Astrocyte of the spinal cord (primary cell): ENCODE measurements at regions not wholly inside any gene's neighbourhood (a gene's known extent, or its start where the extent isn't known, plus 50 kb on each side); places are given as distances from the start of the nearest gene placed in this dataset.

ENCODE experiments used
- DNase-seq: peaks from one replicate; pipeline ENCODE4 v3.0.0; 2011; ENCODE audit warnings: low read depth, low spot score
- H3K4me3 ChIP-seq: 2 replicates; pipeline ENCODE4 v1.5.1; 2011; ENCODE audit warnings: low read depth, mild to moderate bottlenecking, low read length, moderate library complexity
- in situ Hi-C: cut with HindIII; loops from 2 replicates; pipeline ENCODE4 v1.10.0; 2017; ENCODE audit warnings: low sequenced_read_pairs
- TF ChIP-seq, protein P1 (sequence below): IDR thresholded peaks from 2 replicates; pipeline ENCODE4 v1.5.1; 2012; ENCODE audit warnings: low read depth, mild to moderate bottlenecking, low read length, inconsistent platforms

DNA sequence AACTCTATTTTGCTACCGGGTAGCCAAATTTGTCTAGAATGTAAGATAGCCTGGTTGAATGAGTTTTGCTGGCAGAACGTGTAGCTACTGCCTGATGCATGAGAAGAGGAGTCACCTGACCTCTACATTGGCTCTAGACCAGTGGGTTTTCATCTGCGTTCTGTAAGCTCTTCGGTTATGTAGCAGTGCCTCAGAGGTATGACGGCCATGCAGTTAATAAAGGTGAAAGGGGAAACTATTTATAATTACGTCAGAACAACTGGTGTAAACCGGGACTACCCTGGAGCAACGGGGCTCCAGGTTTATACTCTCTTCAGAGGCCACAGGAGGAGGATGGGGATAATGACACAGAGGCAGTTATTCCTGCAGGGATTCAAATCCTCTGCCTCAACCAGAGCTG lies 173.4 kb upstream of the KITLG start:
- DNase-seq: no peak
- no peak overlapping the region for H3K4me3 ChIP-seq
- TF ChIP-seq, protein P1, sequence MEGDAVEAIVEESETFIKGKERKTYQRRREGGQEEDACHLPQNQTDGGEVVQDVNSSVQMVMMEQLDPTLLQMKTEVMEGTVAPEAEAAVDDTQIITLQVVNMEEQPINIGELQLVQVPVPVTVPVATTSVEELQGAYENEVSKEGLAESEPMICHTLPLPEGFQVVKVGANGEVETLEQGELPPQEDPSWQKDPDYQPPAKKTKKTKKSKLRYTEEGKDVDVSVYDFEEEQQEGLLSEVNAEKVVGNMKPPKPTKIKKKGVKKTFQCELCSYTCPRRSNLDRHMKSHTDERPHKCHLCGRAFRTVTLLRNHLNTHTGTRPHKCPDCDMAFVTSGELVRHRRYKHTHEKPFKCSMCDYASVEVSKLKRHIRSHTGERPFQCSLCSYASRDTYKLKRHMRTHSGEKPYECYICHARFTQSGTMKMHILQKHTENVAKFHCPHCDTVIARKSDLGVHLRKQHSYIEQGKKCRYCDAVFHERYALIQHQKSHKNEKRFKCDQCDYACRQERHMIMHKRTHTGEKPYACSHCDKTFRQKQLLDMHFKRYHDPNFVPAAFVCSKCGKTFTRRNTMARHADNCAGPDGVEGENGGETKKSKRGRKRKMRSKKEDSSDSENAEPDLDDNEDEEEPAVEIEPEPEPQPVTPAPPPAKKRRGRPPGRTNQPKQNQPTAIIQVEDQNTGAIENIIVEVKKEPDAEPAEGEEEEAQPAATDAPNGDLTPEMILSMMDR: no peak
- in situ Hi-C loops: no loop called here

DNA sequence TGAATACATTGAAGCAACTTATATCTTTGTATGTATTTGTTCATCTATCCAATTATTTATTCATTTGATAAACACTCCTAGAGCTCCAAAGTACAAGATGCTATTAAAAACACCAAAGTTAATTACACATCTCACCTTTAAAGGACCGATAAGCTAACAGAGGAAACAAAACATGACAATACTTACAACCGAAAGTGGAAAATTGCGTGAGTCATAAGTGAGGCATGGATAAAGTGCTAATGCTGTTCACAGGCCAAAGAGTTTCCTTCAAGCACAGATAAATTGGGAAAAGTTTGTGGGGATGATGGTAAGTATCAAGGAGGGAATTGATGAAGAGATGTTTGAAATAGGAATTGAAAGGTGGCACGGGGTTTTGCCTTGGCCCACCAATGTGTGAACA lies 172.8 kb upstream of the KITLG start:
- H3K4me3 ChIP-seq: no peak overlapping the region
- in situ Hi-C loops: no loop called here
- TF ChIP-seq, protein P1: no peak
- DNase-seq: peak; percentile 14

DNA sequence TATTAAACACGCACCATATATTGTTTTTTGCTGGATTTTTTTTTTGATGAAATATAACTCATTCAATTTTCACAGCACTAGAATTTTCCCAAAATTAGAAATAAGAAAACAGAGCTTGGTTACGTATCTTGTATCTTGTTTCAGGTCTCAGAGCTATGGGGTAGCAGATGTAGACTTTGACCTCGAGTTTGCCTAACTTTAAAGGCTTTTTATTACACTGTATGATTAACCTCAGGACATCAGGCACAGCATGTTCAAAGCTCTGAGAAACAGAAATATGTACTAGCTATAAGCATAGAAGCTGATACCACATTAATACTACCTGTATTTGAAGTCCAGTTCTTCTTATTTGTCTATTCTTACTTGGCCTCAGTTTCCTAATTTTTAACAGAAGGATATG lies 171.9 kb upstream of the KITLG start:
- DNase-seq: no peak
- no peak overlapping the region for H3K4me3 ChIP-seq
- in situ Hi-C loops: no loop called here
- TF ChIP-seq, protein P1: no peak

DNA sequence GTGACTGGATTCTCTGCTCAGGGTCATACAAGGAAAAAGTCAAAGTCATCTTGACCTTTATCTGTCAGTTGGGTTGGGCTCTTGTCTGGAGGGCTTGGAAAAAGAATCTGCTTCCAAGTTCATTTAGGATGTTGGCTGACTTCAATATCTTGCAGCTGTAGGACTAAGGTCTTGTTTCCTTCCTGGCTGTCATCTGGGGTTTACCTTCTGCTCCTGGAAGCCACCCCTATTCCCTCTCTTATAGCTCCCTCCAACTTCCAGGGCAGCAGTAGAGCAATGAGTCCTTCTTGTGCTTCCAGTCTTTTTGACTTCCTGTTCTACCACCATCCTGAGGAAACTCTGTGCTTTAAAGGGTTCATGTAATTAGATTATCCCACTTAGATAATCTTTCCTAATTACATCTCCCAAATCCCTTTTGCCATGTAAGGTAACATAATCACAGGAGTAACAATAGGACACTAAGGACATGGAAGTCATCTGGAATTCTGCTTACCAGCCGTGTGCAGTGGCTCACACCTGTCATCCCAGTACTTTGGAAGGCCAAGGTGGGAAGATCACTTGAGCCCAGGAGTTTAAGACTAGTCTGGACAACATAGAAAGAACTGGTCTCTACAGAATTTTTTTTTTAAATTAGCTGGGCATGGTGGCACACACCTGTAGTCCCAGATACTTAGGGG lies 170.7 kb upstream of the KITLG start:
- H3K4me3 ChIP-seq: no peak overlapping the region
- TF ChIP-seq, protein P1: no peak
- DNase-seq: no peak
- in situ Hi-C loops: no loop called here

DNA sequence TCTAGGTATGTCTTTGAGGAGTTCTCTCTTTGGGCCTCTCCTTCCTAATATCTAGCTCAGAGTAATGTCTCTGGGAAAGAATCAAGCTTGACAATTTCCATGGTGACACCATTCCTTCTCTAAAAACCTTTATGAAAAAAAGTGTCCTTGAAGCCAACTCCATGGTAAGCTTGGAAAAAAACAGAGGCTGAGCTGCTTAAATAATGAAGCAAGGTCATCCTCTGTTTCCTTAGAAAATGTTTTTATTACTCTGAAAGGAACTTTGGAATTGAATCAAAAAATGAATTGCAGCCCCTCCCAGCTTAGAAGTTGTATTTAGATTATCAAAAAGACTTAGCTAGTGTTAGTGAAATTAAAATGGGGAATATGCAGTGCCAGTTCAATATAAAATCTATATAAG lies 166.1 kb upstream of the KITLG start:
- in situ Hi-C loops: no loop called here
- no peak for DNase-seq
- H3K4me3 ChIP-seq: no peak overlapping the region
- TF ChIP-seq, protein P1: no peak

DNA sequence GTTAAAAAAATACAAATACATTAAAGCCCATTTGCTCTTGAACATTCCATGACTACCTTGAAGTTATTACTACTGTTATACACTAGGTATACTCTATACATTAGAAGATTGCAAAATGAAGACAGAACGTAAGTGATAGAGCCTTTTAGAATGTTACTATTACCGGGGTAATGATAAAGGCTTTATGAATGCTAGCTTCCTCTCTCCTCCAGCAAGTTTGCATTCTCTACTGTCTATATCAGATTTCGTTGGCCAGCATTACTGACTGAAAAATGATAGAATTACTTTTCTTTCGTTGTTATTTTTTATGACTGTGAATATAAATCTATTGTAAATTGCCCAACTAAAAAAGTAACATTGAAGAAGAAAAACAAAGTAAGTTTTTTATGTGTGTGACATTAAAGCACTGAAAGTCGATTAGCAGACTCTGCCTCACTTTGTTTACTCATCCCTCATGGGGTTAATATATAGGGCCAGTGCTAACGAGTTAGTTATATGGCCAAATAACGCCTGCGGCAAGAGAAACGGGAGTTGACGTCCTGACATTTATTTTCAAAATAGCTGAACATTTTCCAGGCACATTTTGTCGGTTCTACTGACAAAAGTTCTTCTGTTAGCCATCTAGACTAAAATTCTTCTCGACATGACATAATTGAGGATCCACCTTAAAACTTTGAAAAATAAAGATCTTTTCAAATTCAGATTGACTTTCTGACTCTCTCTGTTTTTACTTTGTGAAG lies 163.8 kb upstream of the KITLG start:
- no peak overlapping the region for H3K4me3 ChIP-seq
- TF ChIP-seq, protein P1: no peak
- no peak for DNase-seq

More for the DNA sequence above, 163.8 kb upstream of the KITLG start:
- in situ Hi-C loops: no loop called here
